HL-60/S4 treated with retinoic acid at 250 ng/mL for 4 days and 3 days (cell line): ENCODE measurements at regions not wholly inside any gene's neighbourhood (a gene's known extent, or its start where the extent isn't known, plus 50 kb on each side); places are given as distances from the start of the nearest gene placed in this dataset.
"Not testable (repeated sequence)": the region's sequence is repeated elsewhere in the genome, so short reads cannot be mapped to it uniquely, and the experiment has no call there.

Experiments used
- in situ Hi-C: fragments of 300-500 bp; cut with MboI; formaldehyde crosslinking; loops from 2 replicates; pipeline ENCODE4 v1.7.0; 2022; ENCODE audit warnings: low sequenced_read_pairs

- in situ Hi-C loops: no loop called here
These were observed 214.3 kb upstream of the PDE3A start for GRCh38 chr12:20154052-20154451.

- in situ Hi-C loops: no loop called here
These were observed 213.0 kb upstream of the PDE3A start for GRCh38 chr12:20155374-20155773.

- in situ Hi-C loops: not testable (repeated sequence)
These were observed 207.4 kb upstream of the PDE3A start for GRCh38 chr12:20160899-20161298.

GRCh38 chr12:20174528-20175175 is 193.7 kb upstream of the PDE3A start:
- in situ Hi-C loops: no loop called here

- in situ Hi-C loops: no loop called here
These were observed 192.5 kb upstream of the PDE3A start for GRCh38 chr12:20175704-20176388.

GRCh38 chr12:20181416-20182180 is 186.7 kb upstream of the PDE3A start:
- in situ Hi-C loops: no loop called here

GRCh38 chr12:20183563-20183962 is 184.8 kb upstream of the PDE3A start:
- in situ Hi-C loops: no loop called here

- in situ Hi-C loops: no loop called here
These were observed 183.8 kb upstream of the PDE3A start for GRCh38 chr12:20184514-20184913.

GRCh38 chr12:20187456-20187855 is 180.9 kb upstream of the PDE3A start:
- in situ Hi-C loops: no loop called here

GRCh38 chr12:20188930-20189653 is 179.2 kb upstream of the PDE3A start:
- in situ Hi-C loops: no loop called here

GRCh38 chr12:20189767-20190166 is 178.6 kb upstream of the PDE3A start:
- in situ Hi-C loops: no loop called here

- in situ Hi-C loops: no loop called here
These were observed 174.2 kb upstream of the PDE3A start for GRCh38 chr12:20194171-20194570.

- in situ Hi-C loops: no loop called here
These were observed 171.6 kb upstream of the PDE3A start for GRCh38 chr12:20196767-20197166.

GRCh38 chr12:20197411-20197810 is 170.9 kb upstream of the PDE3A start:
- in situ Hi-C loops: no loop called here

- in situ Hi-C loops: no loop called here
These were observed 168.6 kb upstream of the PDE3A start for GRCh38 chr12:20199780-20200179.

GRCh38 chr12:20201733-20202132 is 166.6 kb upstream of the PDE3A start:
- in situ Hi-C loops: no loop called here

GRCh38 chr12:20205854-20206253 is 162.5 kb upstream of the PDE3A start:
- in situ Hi-C loops: no loop called here

- in situ Hi-C loops: no loop called here
These were observed 161.9 kb upstream of the PDE3A start for GRCh38 chr12:20206410-20206809.

- in situ Hi-C loops: no loop called here
These were observed 157.6 kb upstream of the PDE3A start for GRCh38 chr12:20210621-20211215.

GRCh38 chr12:20211541-20211940 is 156.8 kb upstream of the PDE3A start:
- in situ Hi-C loops: no loop called here

GRCh38 chr12:20211981-20212421 is 156.3 kb upstream of the PDE3A start:
- in situ Hi-C loops: no loop called here
